ENCODE measurements at regions not wholly inside any gene's neighbourhood (a gene's known extent, or its start where the extent isn't known, plus 50 kb on each side); places are given as distances from the start of the nearest gene placed in this dataset.

- TF ChIP-seq CTCF (IDR thresholded peaks at IDR 0.05; ENCODE audit: extremely low read depth in 1 of 2, insufficient read depth in 1 of 2, low read depth in 1 of 2, low read length in 2 of 2), result no peak
- TF ChIP-seq EZH2 (IDR thresholded peaks at IDR 0.05; ENCODE audit: borderline replicate concordance, low read depth, low read length, severe bottlenecking), result no peak
- no peak for TF ChIP-seq POLR2A (IDR thresholded peaks at IDR 0.05; ENCODE audit: low read depth, low read length)
- no peak for TF ChIP-seq MYC (IDR thresholded peaks at IDR 0.05; ENCODE audit: low read depth, low read length)
- no peak for TF ChIP-seq JUN (IDR thresholded peaks at IDR 0.05; ENCODE audit: borderline replicate concordance, insufficient read depth, insufficient read length, low read depth)
- no peak for TF ChIP-seq MAX (IDR thresholded peaks at IDR 0.05; ENCODE audit: insufficient read depth, insufficient read length)
- no peak for TF ChIP-seq POLR2AphosphoS5 (IDR thresholded peaks at IDR 0.05; ENCODE audit: insufficient read depth, low read depth, low read length)
- no peak for TF ChIP-seq FOS (IDR thresholded peaks at IDR 0.05; ENCODE audit: borderline replicate concordance, insufficient read depth, low read length)
Observed at GRCh38 chr6:94443701-94444100, 1024.3 kb upstream of the EPHA7 start.
